Activated naive CD4-positive, alpha-beta T cell treated with anti-CD3 and anti-CD28 coated beads, Interleukin-2, amount 50 U/mL, for 72 hours (primary cell): ENCODE measurements at regions not wholly inside any gene's neighbourhood (a gene's known extent, or its start where the extent isn't known, plus 50 kb on each side); places are given as distances from the start of the nearest gene placed in this dataset.

Source experiments
- ATAC-seq, 2 donors: fragments of 150-1000 bp; cut with Tn5 transposase; 2 replicates each; pipeline ENCODE4 v1.10.0; 2021; ENCODE audit warnings: mild to moderate bottlenecking in 2 of 2, moderate library complexity in 2 of 2
- DNase-seq, 2 donors: peaks; one replicate each; pipeline ENCODE4 v3.0.0; 2021 to 2022; ENCODE audit warnings: low spot score in 2 of 2
- H3K27ac Mint-ChIP-seq, 2 donors: one replicate each; pipeline ENCODE4 v1.8.0; 2022; ENCODE audit warnings: mild to moderate bottlenecking in 2 of 2, mixed read lengths in 2 of 2
- H3K36me3 Mint-ChIP-seq, 2 donors: one replicate each; pipeline ENCODE4 v1.8.0; 2022; ENCODE audit warnings: mixed read lengths in 2 of 2
- H3K9me3 Mint-ChIP-seq, 2 donors: one replicate each; pipeline ENCODE4 v1.8.0; 2022; ENCODE audit warnings: mixed read lengths in 2 of 2

DNA sequence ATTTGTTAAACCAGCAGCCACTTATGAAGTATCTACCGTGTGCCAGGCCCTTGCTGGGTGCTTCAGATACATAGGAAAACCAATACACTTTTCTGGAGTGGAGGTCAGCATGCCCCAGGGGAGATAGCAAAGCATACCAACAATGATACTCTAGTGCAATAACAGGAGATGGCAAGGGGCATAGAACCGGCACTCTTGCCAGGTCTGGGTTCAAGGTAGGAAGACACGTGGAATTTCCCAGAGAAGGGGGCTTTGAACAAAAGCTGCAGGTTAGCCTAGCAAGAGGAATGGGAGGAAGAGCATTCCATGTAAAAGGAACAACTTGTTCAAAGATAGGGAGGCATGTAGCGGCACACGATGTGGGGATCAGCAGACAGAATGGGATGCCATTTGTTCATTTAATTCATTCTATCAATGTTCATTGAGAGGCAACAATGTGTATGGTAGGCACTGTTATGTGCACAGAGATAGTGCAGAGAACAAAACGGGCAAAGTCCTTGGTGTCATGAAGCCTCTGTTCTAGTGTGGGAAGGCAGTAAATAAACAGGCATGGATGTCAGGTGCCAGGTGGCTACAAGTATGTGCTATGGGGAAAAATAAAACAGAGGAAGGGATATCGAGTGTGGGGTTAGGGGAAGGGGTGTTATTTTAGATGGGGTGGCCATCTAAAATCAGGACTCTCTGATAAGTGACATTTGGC, 162.6 kb upstream of the E2F8 start:
- Mint-ChIP-seq H3K27ac (no peak overlapping the region), H3K36me3 (no peaks in the 10 kb centered on the region), H3K9me3 (no peaks in the 10 kb centered on the region)
- ATAC-seq (no peak), DNase-seq (no peak)

- Mint-ChIP-seq H3K36me3 (no peaks in the 10 kb centered on the region), H3K27ac (no peak overlapping the region), H3K9me3 (no peaks in the 10 kb centered on the region)
- DNase-seq = no peak
- no peak for ATAC-seq
Observed at GRCh38 chr11:19400296-19400695, 159.6 kb upstream of the E2F8 start.

- no peaks in the 10 kb centered on the region for H3K9me3 Mint-ChIP-seq
- DNase-seq = no peak
- no peaks in the 10 kb centered on the region for H3K36me3 Mint-ChIP-seq
- no peak for ATAC-seq
- H3K27ac Mint-ChIP-seq = no peak overlapping the region
Observed at GRCh38 chr11:19398772-19399527, 158.2 kb upstream of the E2F8 start.

DNA sequence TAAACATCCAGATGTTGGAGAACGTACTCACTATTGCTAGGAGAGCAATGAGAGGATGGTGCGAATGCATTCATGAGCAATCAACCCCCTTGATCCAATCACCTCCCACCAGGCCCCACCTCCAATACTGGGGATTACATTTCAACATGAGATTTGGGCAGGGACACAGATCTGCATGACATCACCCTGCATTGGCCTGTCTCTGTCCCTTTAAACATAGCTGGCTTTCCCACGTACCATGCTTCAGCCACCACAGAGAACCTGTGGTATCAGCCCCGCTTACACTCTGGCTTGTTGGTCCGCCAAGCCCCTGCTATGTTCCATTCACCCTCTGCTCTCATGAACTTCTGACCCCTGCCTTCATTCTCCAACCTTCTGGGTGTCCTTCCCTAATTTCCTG, 157.5 kb upstream of the E2F8 start:
- Mint-ChIP-seq H3K36me3 (no peaks in the 10 kb centered on the region), H3K27ac (no peak overlapping the region), H3K9me3 (no peaks in the 10 kb centered on the region)
- DNase-seq (no peak), ATAC-seq (no peak)

GRCh38 chr11:19395050-19395449, 154.3 kb upstream of the E2F8 start:
- H3K9me3 Mint-ChIP-seq = peaks cover 0 to 4% of the 10 kb centered on the region in 2 donors
- DNase-seq = no peak
- H3K27ac Mint-ChIP-seq = no peak overlapping the region
- peak in 1 of 2 donors; percentile 24 for ATAC-seq
- H3K36me3 Mint-ChIP-seq = no peaks in the 10 kb centered on the region

- ATAC-seq = peak; percentile 60 to 88
- no peak overlapping the region for H3K27ac Mint-ChIP-seq
Observed at GRCh38 chr11:19394525-19395016, 153.8 kb upstream of the E2F8 start.

DNA sequence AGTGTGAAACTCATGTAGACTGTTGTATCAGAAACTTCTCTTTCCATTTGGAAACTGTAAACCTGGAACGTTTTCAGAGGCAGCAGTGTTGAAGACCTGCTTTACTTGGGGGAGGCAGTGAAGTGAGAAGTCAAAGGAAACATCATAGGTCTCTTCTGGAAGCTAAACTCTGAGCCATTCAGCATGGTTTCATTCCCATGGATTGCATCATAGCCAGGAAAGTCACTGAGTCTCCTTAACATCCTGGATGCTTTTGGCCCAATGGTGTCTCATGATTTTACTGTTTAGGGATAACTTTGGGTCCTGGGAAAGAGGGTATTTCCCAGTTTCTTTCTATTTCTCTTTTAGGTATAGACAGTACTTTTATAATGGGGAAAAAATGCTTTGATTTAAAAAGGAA, 153.2 kb upstream of the E2F8 start:
- DNase-seq (no peak), ATAC-seq (no peak)
- H3K9me3 Mint-ChIP-seq = peaks cover 0 to 4% of the 10 kb centered on the region in 2 donors
- no peak overlapping the region for H3K27ac Mint-ChIP-seq
- no peaks in the 10 kb centered on the region for H3K36me3 Mint-ChIP-seq

More at GRCh38 chr11:19394525-19395016, 153.8 kb upstream of the E2F8 start:
- peak in 1 of 2 donors; percentile 8 for DNase-seq
- Mint-ChIP-seq H3K9me3 (peaks cover 0 to 4% of the 10 kb centered on the region in 2 donors), H3K36me3 (no peaks in the 10 kb centered on the region)

DNA sequence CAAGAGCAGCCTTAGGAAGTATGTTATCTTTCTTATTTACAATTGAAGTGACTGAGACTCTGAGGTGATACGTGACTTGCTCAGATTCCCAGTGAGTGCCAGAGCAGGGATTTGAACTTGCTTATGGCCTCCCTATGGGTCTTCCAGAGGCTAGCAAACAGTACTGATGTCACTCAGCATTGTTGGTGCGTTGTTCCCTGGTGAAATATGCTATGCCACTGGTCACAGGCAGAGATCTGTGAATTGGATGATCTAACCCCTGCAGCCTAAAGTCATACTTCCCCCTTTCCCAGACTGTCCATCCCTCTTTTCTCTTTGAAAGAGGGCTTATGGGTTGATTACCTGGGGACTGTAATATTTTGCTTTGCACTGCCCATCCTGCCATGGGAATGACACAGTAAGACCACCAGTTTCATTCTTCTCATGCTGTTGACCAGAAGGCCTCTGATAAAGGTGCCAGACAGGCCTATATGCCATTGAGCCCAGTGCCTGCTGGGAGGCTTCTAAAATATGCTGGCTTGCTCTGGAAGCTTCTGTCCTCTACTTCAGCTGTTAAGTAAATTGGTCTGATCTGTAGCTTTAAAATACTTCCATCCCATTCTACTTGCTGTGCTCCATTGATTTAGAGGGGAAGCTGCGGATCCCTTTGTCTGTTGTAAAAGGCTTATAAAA, 152.2 kb upstream of the E2F8 start:
- Mint-ChIP-seq H3K36me3 (no peaks in the 10 kb centered on the region), H3K27ac (no peak overlapping the region), H3K9me3 (peaks cover 0 to 4% of the 10 kb centered on the region in 2 donors)
- ATAC-seq (no peak), DNase-seq (no peak)

- H3K9me3 Mint-ChIP-seq = peaks cover 0 to 4% of the 10 kb centered on the region in 2 donors
- DNase-seq = no peak
- no peaks in the 10 kb centered on the region for H3K36me3 Mint-ChIP-seq
- H3K27ac Mint-ChIP-seq = no peak overlapping the region
- ATAC-seq = no peak
Observed at GRCh38 chr11:19392321-19392720, 151.6 kb upstream of the E2F8 start.

DNA sequence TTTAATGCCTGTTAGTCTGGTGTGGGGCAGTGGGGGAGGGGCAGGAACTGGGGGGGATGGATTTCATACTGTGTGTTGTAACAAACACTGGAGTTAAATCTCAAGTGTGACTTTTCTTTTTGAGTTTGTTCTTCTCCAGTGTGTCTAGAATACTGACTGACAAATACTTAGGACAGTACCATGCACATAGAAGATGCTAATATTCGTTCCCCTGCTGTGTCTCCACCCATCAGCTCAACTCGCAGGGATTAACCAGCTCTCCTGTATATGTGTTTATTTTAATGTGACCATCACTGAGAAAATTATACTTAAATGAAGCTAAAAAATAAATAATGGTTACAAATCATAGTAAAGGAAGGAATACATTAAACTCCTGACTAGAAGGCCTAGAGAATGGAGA, 150.9 kb upstream of the E2F8 start:
- DNase-seq (no peak), ATAC-seq (no peak)
- no peak overlapping the region for H3K27ac Mint-ChIP-seq
- H3K36me3 Mint-ChIP-seq = no peaks in the 10 kb centered on the region
- H3K9me3 Mint-ChIP-seq = peaks cover 0 to 4% of the 10 kb centered on the region in 2 donors

DNA sequence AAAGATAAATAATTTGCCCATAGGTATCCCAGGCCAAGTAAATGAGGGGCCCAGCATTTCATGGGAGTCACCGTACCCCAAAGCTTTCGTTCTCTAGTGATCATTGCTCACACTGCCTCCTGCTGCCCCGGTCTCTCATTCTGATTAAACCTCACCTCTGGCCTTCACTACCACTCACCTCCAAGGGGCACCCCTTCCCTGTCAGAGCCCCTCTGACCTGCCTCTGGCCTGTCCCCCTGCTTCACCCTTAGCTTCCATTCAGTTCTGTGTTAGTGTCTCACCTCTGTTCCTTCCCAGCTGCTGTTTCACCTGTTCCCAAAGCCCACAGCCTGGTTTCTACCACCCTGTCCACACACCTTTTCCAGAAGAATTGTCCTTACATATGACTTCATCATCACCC, 150.3 kb upstream of the E2F8 start:
- Mint-ChIP-seq H3K9me3 (peaks cover 0 to 4% of the 10 kb centered on the region in 2 donors), H3K36me3 (no peaks in the 10 kb centered on the region), H3K27ac (no peak overlapping the region)
- ATAC-seq (no peak), DNase-seq (no peak)

- no peak overlapping the region for H3K27ac Mint-ChIP-seq
- DNase-seq (no peak), ATAC-seq (no peak)
- no peaks in the 10 kb centered on the region for H3K36me3 Mint-ChIP-seq
- peaks cover 0 to 4% of the 10 kb centered on the region in 2 donors for H3K9me3 Mint-ChIP-seq
Observed at GRCh38 chr11:19389787-19390303, 149.1 kb upstream of the E2F8 start.

- no peak overlapping the region for H3K27ac Mint-ChIP-seq
Observed at GRCh38 chr11:19382131-19382611, 141.4 kb upstream of the E2F8 start.

DNA sequence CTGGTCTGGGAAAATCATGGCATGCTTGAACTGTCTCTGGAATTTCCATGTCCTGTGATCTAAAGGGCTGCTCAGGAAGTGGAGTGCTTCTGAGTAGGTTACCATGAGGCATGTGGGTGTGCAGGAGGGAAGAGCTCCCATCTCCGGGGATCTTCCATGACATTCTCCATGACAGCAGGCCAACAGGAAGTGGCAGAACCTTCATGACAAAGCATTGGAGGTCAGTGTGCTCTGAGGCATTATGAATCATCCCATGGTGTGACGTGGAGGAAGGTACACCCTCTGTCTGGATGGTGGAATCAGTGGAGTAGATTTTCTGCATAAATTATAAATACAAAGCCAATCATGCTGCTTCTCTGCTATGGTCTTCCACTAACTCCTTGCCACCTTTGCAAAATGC, 139.6 kb upstream of the E2F8 start:
- H3K27ac Mint-ChIP-seq = no peak overlapping the region
- no peaks in the 10 kb centered on the region for H3K9me3 Mint-ChIP-seq
- DNase-seq (no peak), ATAC-seq (peak in 1 of 2 donors; percentile 31)
- no peaks in the 10 kb centered on the region for H3K36me3 Mint-ChIP-seq

More at GRCh38 chr11:19382131-19382611, 141.4 kb upstream of the E2F8 start:
- Mint-ChIP-seq H3K36me3 (no peaks in the 10 kb centered on the region), H3K9me3 (no peaks in the 10 kb centered on the region)
- ATAC-seq (no peak), DNase-seq (no peak)

GRCh38 chr11:19379465-19379864, 138.7 kb upstream of the E2F8 start:
- H3K9me3 Mint-ChIP-seq = no peaks in the 10 kb centered on the region
- DNase-seq = no peak
- no peak overlapping the region for H3K27ac Mint-ChIP-seq
- no peak for ATAC-seq
- no peaks in the 10 kb centered on the region for H3K36me3 Mint-ChIP-seq

GRCh38 chr11:19378814-19379213, 138.1 kb upstream of the E2F8 start:
- Mint-ChIP-seq H3K9me3 (no peaks in the 10 kb centered on the region), H3K36me3 (no peaks in the 10 kb centered on the region), H3K27ac (no peak overlapping the region)
- DNase-seq (no peak), ATAC-seq (no peak)

- H3K27ac Mint-ChIP-seq = no peak overlapping the region
- DNase-seq (no peak), ATAC-seq (no peak)
- H3K36me3 Mint-ChIP-seq = no peaks in the 10 kb centered on the region
- no peaks in the 10 kb centered on the region for H3K9me3 Mint-ChIP-seq
Observed at GRCh38 chr11:19377881-19378280, 137.1 kb upstream of the E2F8 start.
